Midbrain (tissue), 1 donor: ENCODE measurements at regions not wholly inside any gene's neighbourhood (a gene's known extent, or its start where the extent isn't known, plus 50 kb on each side); places are given as distances from the start of the nearest gene placed in this dataset.
"Not testable (repeated sequence)": the region's sequence is repeated elsewhere in the genome, so short reads cannot be mapped to it uniquely, and the experiment has no call there.

Source experiments
- DNase-seq: peaks from one replicate; lab custom pipeline; 2025; lab: John Stamatoyannopoulos, UW

DNA sequence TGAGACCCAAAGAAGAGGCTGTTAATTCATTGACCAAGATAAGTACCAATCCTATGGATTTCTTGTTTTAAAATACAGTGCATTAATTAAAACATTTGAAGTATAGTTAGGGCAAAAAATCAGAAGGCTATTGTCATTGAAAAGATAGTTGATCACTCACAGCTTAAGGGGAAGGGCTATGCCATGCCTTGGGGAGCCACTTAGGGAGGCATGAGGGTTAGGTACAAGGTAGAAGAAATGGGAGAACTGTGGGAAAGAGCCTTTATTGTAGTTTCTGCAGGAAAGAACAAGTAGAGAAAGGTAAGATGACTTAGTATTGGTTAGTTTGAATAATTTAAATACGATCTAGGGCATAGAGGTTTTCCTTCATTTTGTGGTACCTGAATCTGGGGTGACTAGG lies 1285.5 kb upstream of the TMEFF2 start:
- DNase-seq: no peak

- no peak for DNase-seq
These were observed 1281.6 kb upstream of the TMEFF2 start for GRCh38 chr2:193476171-193476800.

DNA sequence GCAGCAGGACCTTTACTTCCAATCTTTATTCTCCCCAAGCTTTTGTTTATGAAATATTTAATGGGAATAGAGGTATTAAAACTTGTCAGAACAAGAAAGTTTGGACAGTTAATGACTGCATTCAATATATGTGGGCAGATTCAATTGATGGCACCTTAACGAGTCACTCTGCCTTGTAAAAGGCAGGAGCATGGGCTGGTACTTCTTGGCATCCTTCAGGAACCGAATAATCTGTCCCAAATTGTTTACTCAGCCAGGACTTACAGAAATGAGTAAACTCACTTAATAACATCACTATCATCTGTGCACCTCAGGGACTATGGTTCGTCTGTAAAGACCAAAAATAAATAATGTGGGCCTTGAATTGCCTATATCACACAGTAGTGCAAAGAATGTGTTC lies 1280.3 kb upstream of the TMEFF2 start:
- DNase-seq: no peak

DNA sequence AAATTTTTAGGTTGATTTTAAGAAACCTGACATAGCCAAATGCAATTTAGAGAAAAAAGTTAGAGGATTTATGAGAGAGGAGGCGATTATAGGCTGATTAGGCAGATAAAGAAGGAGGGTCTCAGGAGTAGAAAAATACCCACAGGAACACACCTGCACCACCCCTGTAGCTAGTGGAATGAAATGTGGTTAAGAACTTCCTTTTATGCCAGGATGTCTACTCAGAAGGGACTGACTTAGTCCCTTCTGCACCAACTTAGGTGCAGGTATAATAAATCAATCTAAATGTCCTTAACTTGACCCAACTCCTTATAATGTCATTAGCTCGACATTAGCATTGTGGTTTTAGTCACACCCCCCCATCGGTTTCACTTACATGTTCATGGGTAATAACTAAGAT lies 1274.5 kb upstream of the TMEFF2 start:
- DNase-seq: no peak

DNA sequence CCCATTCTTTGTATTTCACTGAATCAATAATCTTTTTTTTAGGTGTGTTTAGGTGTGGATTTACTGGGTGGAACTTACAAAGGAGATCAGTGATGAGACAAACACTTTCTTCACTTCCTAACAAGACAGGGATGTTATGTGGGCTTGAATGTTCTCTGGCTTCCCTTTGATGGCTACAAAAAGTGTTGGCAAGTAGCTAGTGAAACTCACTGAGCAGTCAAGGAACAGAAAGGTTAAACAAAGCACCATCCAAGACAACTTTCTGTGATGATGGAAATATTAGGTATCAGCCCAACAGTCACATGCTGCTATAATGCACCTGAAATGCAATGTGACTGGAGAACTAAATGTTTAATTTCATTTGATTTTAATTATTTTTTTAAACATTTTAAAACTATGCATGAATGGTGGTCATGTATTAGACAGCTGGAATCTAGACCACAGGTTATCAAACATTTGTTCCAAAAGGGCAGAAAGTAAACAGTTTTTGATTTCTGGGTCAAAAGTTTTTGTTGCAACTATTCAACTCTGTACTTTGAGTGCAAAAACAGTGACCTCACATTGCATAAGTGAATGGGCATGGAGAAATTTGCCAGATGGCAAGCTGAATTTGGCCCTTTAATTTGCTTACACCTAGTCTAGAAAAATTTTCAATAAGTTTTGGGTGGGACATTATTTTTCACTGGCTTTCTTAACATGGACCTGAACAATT lies 1272.7 kb upstream of the TMEFF2 start:
- no peak for DNase-seq

DNA sequence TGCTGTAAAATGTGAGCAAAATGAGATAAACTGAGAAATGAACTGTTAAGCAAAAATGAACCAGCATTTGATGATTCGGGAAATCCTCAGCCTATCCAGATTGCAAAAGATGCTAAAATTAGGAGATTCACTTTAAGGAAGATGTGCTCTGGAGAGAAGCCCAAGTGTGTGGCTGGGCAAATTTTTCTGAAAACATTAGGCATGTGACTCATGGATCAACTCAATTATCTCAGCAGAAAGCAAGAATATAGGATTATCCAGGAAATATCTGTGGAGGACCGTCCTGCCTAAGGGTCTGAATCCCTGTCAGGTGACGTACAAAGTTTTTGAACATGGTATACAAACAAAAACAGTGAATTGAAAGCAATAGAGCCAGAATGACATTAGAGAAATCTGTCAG lies 1268.3 kb upstream of the TMEFF2 start:
- DNase-seq: no peak

GRCh38 chr2:193462411-193462810 lies 1267.7 kb upstream of the TMEFF2 start:
- DNase-seq: no peak

- DNase-seq: no peak
These were observed 1266.8 kb upstream of the TMEFF2 start for GRCh38 chr2:193461431-193461934.

- DNase-seq: no peak
These were observed 1252.2 kb upstream of the TMEFF2 start for GRCh38 chr2:193446967-193447366.

- DNase-seq: no peak
These were observed 1247.6 kb upstream of the TMEFF2 start for GRCh38 chr2:193442293-193442692.

DNA sequence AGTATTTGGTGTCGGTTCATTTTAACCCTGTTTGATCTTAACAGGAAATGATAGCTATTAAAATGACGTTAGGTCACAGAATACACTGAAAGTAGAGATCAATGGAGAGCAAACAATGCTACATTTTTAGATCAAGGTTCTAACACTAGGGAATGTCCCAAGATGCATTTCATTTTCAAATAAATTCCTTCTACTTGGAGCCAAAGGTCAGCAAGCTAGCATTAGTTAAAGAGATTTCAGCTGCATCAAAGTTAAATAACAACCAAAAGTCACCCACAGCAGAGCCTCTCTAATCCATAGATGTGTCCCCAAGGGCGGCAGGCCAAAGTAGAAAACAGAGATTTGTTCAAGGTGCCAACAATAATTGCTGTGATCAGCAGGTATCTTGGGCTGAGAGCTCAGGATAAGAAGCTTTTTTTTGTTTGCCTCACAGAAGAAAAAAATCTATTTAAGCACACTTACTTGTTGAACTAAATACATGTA lies 1233.6 kb upstream of the TMEFF2 start:
- no peak for DNase-seq

DNA sequence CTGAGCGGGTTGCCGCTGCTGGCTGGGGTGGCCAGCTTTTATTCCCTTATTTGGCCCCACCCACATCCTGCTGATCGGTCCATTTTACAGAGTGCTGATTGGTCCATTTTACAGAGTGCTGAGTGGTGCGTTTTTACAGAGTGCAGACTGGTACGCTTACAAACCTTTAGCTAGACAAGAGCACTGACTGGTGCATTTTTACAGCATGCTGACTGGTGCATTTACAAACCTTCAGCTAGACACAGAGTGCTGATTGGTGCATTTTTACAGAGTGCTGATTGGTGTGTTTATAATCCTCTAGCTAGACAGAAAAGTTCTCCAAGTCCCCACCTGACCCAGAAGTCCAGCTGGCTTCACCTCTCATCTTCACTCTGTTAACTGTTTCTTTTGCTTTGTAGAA lies 1217.6 kb upstream of the TMEFF2 start:
- not testable (repeated sequence) for DNase-seq

DNA sequence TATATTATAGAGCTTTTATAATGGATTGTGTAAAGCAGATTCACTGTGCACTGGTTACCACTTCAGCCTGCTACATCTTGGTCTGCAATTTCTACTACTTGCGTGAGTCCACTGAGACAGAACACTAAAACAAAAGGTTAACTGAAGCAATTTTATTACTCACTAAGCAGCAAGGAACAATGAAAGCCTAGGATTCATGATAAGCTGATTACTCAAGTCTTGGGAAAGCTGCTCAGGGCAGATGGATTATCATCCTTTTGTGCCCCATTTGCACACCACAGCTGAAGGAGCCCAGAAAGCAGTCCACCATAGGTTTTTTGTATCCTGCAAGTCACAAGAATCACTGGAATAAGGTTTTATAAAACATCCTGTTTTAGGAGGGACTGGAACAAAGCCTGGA lies 1215.2 kb upstream of the TMEFF2 start:
- no peak for DNase-seq

DNA sequence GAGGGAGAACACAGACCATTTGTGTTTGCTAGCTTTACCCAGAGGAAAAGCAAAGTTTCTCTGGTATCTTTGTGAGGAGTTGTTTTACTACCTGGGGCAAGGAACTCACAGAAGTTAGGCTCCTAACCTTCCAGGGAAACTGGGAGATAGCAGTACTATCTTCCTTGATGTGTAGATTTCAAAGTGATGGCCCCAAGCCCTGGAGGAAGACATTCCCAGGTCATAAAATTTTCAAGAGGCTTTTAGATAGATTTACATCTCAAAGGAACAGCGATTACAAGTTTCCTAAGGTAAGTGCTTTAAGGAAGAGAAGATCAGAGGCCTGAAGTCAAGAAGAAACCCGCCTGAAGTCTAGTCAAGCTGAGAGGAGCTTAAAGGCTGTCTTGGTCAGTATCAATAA lies 1187.8 kb upstream of the TMEFF2 start:
- DNase-seq: no peak

DNA sequence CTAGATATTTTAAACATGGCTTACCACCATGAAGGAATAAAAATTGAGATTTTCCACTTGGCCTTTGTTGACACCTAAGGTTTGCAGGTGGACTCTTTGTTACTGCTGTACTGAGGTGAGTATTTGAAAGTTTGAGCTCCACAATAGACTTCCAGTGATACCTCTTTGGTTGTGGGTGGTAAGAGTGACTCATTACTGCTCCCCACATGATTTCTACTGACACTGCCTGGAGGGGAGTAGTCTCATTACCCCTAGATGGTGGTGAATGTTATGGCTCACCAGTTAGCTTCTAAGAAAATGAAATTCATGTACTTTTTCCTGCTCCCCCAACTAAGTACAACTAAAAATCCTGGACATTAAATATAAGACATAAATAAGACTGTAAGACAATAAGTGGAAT lies 1183.1 kb upstream of the TMEFF2 start:
- DNase-seq: no peak

- DNase-seq: no peak
These were observed 1178.4 kb upstream of the TMEFF2 start for GRCh38 chr2:193373120-193373519.

GRCh38 chr2:193371200-193371599 lies 1176.5 kb upstream of the TMEFF2 start:
- DNase-seq: no peak

- no peak for DNase-seq
These were observed 1173.9 kb upstream of the TMEFF2 start for GRCh38 chr2:193368615-193369014.

- no peak for DNase-seq
These were observed 1162.8 kb upstream of the TMEFF2 start for GRCh38 chr2:193357508-193357907.

DNA sequence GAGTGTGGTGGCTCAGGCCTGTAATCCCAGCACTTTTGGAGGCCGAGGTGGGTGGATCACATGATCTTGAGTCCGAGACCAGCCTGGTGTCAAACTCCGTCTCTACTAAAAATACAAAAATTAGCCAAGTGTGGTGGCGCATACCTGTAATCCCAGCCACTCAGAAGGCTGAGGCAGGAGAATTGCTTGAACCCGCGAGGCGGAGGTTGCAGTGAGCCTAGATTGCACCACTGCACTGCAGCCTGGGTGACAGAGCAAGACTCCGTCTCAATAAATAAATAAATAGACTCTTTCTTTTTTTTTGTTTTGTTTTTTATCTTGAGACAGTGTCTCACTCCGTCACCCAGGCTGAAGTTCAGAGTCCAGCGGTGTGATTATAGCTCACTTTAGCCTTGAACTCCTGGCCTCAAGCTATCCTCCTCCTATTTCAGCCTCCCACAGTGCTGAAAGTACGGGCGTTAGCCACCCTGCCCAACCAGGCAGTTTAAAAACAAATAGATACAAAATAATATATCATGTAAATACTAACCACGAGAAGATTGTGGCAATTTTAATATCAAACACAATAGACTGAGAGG lies 1158.0 kb upstream of the TMEFF2 start:
- not testable (repeated sequence) for DNase-seq

- no peak for DNase-seq
These were observed 1155.8 kb upstream of the TMEFF2 start for GRCh38 chr2:193350509-193350908.

DNA sequence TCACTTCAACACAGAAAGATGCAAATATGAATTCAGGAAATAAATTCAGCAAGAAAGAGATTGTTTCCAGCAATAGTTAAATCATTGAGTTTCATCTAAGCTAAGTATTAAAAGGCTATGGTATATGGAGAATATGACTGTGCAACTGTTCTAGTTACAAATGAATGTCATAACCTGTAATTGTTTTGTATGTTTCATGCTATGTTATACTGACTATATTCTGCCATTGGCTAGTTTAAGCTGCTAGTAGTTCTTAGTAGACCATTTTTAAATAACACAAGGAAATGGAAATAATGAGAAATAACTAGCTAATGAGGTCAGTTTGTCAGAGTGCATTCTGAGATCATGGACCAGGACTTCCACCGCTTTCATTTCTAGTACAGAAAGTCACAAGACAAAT lies 1154.9 kb upstream of the TMEFF2 start:
- DNase-seq: no peak

GRCh38 chr2:193348055-193348454 lies 1153.3 kb upstream of the TMEFF2 start:
- DNase-seq: no peak
